IMR-90 (cell line): ENCODE measurements at regions not wholly inside any gene's neighbourhood (a gene's known extent, or its start where the extent isn't known, plus 50 kb on each side); places are given as distances from the start of the nearest gene placed in this dataset.

Experiments
- ATAC-seq: fragments of 200-7000 bp; cut with Tn5 transposase; 2 replicates; pipeline ENCODE4 v1.9.1; 2020; ENCODE audit warnings: low read depth, mild to moderate bottlenecking, moderate library complexity
- BruUV-seq: library from RNA; stranded (reverse); fragments of 400-500 nt; replicated peaks from 2 replicates; lab custom pipeline; 2021; lab: Mats Ljungman, UMichigan
- CTCF ChIA-PET: fragments of 300-600 bp; formaldehyde crosslinking; extraction: SDS; loops from one replicate; lab custom pipeline; 2021; ENCODE audit warnings: antibody characterized with exemption; lab: Yijun Ruan, JAX
- POLR2A ChIA-PET: fragments of 300-600 bp; sonication (Branson Sonifier 250); formaldehyde crosslinking; loops from one replicate; lab custom pipeline; 2022; ENCODE audit warnings: antibody characterized with exemption; ENCODE audit not compliant: unreplicated experiment; lab: Charles Lee
- DNase-seq: peaks from one replicate; pipeline ENCODE4 v3.0.0; 2013
- H2AFZ ChIP-seq: replicated peaks from 2 replicates; pipeline ENCODE3; 2013; ENCODE audit warnings: low read length, mild to moderate bottlenecking; ENCODE audit not compliant: poor library complexity
- H2AK5ac ChIP-seq: 2 replicates; pipeline ENCODE4 v1.6.1; 2013; ENCODE audit warnings: low read depth, low read length, inconsistent platforms
- H2AK9ac ChIP-seq: replicated peaks from 2 replicates; pipeline ENCODE3; 2013; ENCODE audit warnings: mild to moderate bottlenecking, low read depth, low read length, moderate library complexity; ENCODE audit not compliant: poor library complexity
- H2BK120ac ChIP-seq: 2 replicates; pipeline ENCODE4 v1.6.1; 2013; ENCODE audit warnings: low read depth, low read length, inconsistent platforms
- H2BK15ac ChIP-seq: 3 replicates; pipeline ENCODE4 v1.6.1; 2013; ENCODE audit warnings: low read depth, low read length, inconsistent platforms
- H2BK20ac ChIP-seq: 2 replicates; pipeline ENCODE4 v1.6.1; 2013; ENCODE audit warnings: low read depth, mild to moderate bottlenecking, inconsistent platforms, low read length, moderate library complexity
- H2BK5ac ChIP-seq: 2 replicates; pipeline ENCODE4 v1.6.1; 2013; ENCODE audit warnings: mild to moderate bottlenecking, low read depth, low read length, inconsistent platforms; ENCODE audit not compliant: poor library complexity, severe bottlenecking
- H3K14ac ChIP-seq: replicated peaks from 2 replicates; pipeline ENCODE4 v1.6.1; 2013; ENCODE audit warnings: low read depth, low read length, inconsistent platforms
- H3K18ac ChIP-seq: 2 replicates; pipeline ENCODE4 v1.6.1; 2013; ENCODE audit warnings: low read depth, low read length, control low read depth
- H3K23ac ChIP-seq: 2 replicates; pipeline ENCODE4 v1.6.1; 2013; ENCODE audit warnings: low read depth, low read length, inconsistent platforms
- H3K27ac ChIP-seq: 2 replicates; pipeline ENCODE4 v1.5.1; 2013; ENCODE audit warnings: mild to moderate bottlenecking, control low read depth, low read length; ENCODE audit not compliant: insufficient read depth
- H3K27me3 ChIP-seq: 2 replicates; pipeline ENCODE4 v1.6.1; 2013; ENCODE audit warnings: low read length; ENCODE audit not compliant: control insufficient read depth, insufficient read depth
- H3K36me3 ChIP-seq: 2 replicates; pipeline ENCODE4 v1.6.1; 2013; ENCODE audit warnings: low read length, mixed read lengths; ENCODE audit not compliant: control insufficient read depth, insufficient read depth
- H3K4ac ChIP-seq: 2 replicates; pipeline ENCODE4 v1.6.1; 2013; ENCODE audit warnings: low read depth, low read length, inconsistent platforms
- H3K4me1 ChIP-seq: 2 replicates; pipeline ENCODE4 v1.6.1; 2013; ENCODE audit warnings: low read length, mixed read lengths; ENCODE audit not compliant: control insufficient read depth, insufficient read depth
- H3K4me2 ChIP-seq: 2 replicates; pipeline ENCODE4 v1.6.1; 2013; ENCODE audit warnings: low read depth, mild to moderate bottlenecking, control low read depth, low read length, moderate library complexity
- H3K4me3 ChIP-seq: 2 replicates; pipeline ENCODE4 v1.5.1; 2013; ENCODE audit warnings: low read depth, mild to moderate bottlenecking, control low read depth, low read length, moderate library complexity; ENCODE audit not compliant: insufficient read depth
- H3K56ac ChIP-seq: 2 replicates; pipeline ENCODE4 v1.6.1; 2013; ENCODE audit warnings: low read length, inconsistent platforms; ENCODE audit not compliant: insufficient read depth; ENCODE audit errors: extremely low read depth
- H3K79me1 ChIP-seq, 2 experiments: 2 replicates each; pipeline ENCODE4 v1.6.1; 2013; ENCODE audit warnings: low read length in 2 of 2, inconsistent platforms in 1 of 2, low read depth in 1 of 2
- H3K9ac ChIP-seq: 2 replicates; pipeline ENCODE4 v1.6.1; 2013; ENCODE audit warnings: low read depth, low read length, control low read depth
- H3K9me1 ChIP-seq: 2 replicates; pipeline ENCODE4 v1.6.1; 2013; ENCODE audit warnings: low read length, inconsistent platforms; ENCODE audit not compliant: insufficient read depth
- H3K9me3 ChIP-seq: 2 replicates; pipeline ENCODE4 v1.6.1; 2013; ENCODE audit warnings: low read length; ENCODE audit not compliant: control insufficient read depth, insufficient read depth
- H4K20me1 ChIP-seq: 2 replicates; pipeline ENCODE4 v1.6.1; 2013; ENCODE audit warnings: low read length, inconsistent platforms; ENCODE audit not compliant: insufficient read depth
- H4K5ac ChIP-seq: 2 replicates; pipeline ENCODE4 v1.6.1; 2013; ENCODE audit warnings: mild to moderate bottlenecking, low read depth, low read length, control low read depth
- H4K8ac ChIP-seq, 2 experiments: 2 replicates each; pipeline ENCODE4 v1.6.1; 2013; ENCODE audit warnings: low read depth in 2 of 2, low read length in 2 of 2, control low read depth in 1 of 2, inconsistent platforms in 1 of 2
- H4K91ac ChIP-seq: 2 replicates; pipeline ENCODE4 v1.6.1; 2013; ENCODE audit warnings: low read depth, low read length, inconsistent platforms; ENCODE audit not compliant: insufficient read depth
- BHLHE40 ChIP-seq: fragments of 150-350 bp; IDR thresholded peaks from 2 replicates; pipeline ENCODE4 v1.6.1; 2016; ENCODE audit warnings: mild to moderate bottlenecking, low read depth, low read length
- CEBPB ChIP-seq: IDR thresholded peaks from 2 replicates; pipeline ENCODE4 v1.6.1; 2012; ENCODE audit warnings: low read depth, low read length, improper control_type of control experiment
- CHD1 ChIP-seq: IDR thresholded peaks from 2 replicates; pipeline ENCODE4 v1.6.1; 2012; ENCODE audit warnings: low read depth, low read length, improper control_type of control experiment
- FOS ChIP-seq: fragments of 150-350 bp; IDR thresholded peaks from 2 replicates; pipeline ENCODE4 v1.6.1; 2016; ENCODE audit warnings: low read depth, low read length
- MAFK ChIP-seq: IDR thresholded peaks from 2 replicates; pipeline ENCODE4 v1.6.1; 2012; ENCODE audit warnings: low read depth, low read length, improper control_type of control experiment
- MAZ ChIP-seq: IDR thresholded peaks from 2 replicates; pipeline ENCODE4 v1.6.1; 2012; ENCODE audit warnings: low read depth, mild to moderate bottlenecking, low read length, improper control_type of control experiment, moderate library complexity, borderline replicate concordance
- MXI1 ChIP-seq: IDR thresholded peaks from 2 replicates; pipeline ENCODE4 v1.6.1; 2012; ENCODE audit warnings: low read depth, mild to moderate bottlenecking, low read length, moderate library complexity, borderline replicate concordance
- NFE2L2 ChIP-seq: fragments of 150-350 bp; IDR thresholded peaks from 2 replicates; pipeline ENCODE4 v1.6.1; 2016; ENCODE audit warnings: low read depth, mild to moderate bottlenecking, low read length
- POLR2A ChIP-seq: IDR thresholded peaks from 2 replicates; pipeline ENCODE4 v1.6.1; 2012; ENCODE audit warnings: mild to moderate bottlenecking, low read depth, low read length
- RAD21 ChIP-seq: IDR thresholded peaks from 2 replicates; pipeline ENCODE4 v1.6.1; 2012; ENCODE audit warnings: low read length, improper control_type of control experiment
- RCOR1 ChIP-seq: IDR thresholded peaks from 2 replicates; pipeline ENCODE4 v1.6.1; 2012; ENCODE audit warnings: mild to moderate bottlenecking, low read length, improper control_type of control experiment; ENCODE audit not compliant: insufficient replicate concordance
- SMC3 ChIP-seq: fragments of 150-350 bp; IDR thresholded peaks from 2 replicates; pipeline ENCODE4 v1.6.1; 2016; ENCODE audit warnings: low read depth, mild to moderate bottlenecking, antibody characterized with exemption, low read length, moderate library complexity
- WGBS, 2 experiments: methylation state at CpG; one replicate each; pipeline versions ENCODE4 v1.1.5 to v1.1.7; 2013; ENCODE audit warnings: missing lambda C conversion rate in 2 of 2; ENCODE audit not compliant: insufficient read length in 1 of 2; ENCODE audit errors: extremely low coverage in 2 of 2; 5-methylcytosine and 5-hydroxymethylcytosine counted together
- dilution Hi-C: fragments of 300-500 bp; cut with HindIII; formaldehyde crosslinking; loops from one replicate; pipeline ENCODE4 v1.14.3; 2018; ENCODE audit warnings: low sequenced_read_pairs; ENCODE audit not compliant: unreplicated experiment
- in situ Hi-C: fragments of 300-500 bp; cut with MboI; formaldehyde crosslinking; loops from 3 replicates; pipeline ENCODE4 v1.14.3; 2019; ENCODE audit warnings: low sequenced_read_pairs, inconsistent platforms, mixed read lengths
- intact Hi-C: fragments of 100-400 bp; cut with micrococcal nuclease; formaldehyde crosslinking; loops from 2 replicates; pipeline ENCODE4 v1.10.0; 2022
- TF ChIP-seq, protein P1 (sequence below): fragments of 150-350 bp; IDR thresholded peaks from 2 replicates; pipeline ENCODE4 v1.6.1; 2017; ENCODE audit warnings: mild to moderate bottlenecking, antibody characterized with exemption, low read length, low read depth
- TF ChIP-seq, protein P2 (sequence below): fragments of 150-350 bp; IDR thresholded peaks from 2 replicates; pipeline ENCODE4 v1.6.1; 2016; ENCODE audit warnings: low read depth, mild to moderate bottlenecking, low read length, moderate library complexity, borderline replicate concordance
- TF ChIP-seq, protein P3 (sequence below): conservative IDR thresholded peaks from 2 replicates; pipeline ENCODE4 v1.5.1; 2012; ENCODE audit warnings: mild to moderate bottlenecking, low read depth, low read length, improper control_type of control experiment

DNA sequence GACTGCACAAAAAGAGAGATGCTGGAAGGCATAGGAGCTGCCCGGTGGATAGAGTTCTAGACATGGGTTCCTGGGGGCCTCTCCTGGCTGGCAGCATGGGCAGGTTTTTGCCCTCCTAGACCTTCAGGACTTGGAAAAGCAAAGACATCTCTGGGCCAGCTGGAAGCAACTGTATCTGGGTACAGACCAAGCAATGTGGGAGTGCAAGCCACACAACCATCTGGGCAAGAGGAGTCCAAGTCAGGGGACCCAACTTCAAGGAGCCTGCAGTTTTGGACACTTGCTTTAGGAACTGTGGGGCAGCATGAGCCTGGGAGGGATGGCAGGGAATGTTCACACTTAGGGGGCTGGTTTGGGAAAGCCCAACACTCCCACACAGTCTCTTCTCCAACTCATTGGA is 323.3 kb downstream of the GADD45G start:
- Histone ChIP-seq H4K91ac (no peak overlapping the region), H3K4ac (no peak overlapping the region), H4K5ac (no peak overlapping the region), H3K4me3 (no peak overlapping the region), H3K9me3 (no peaks in the 10 kb centered on the region), H3K56ac (no peak overlapping the region), H3K79me1 (no peaks in the 10 kb centered on the region), H3K4me2 (no peak overlapping the region), H3K18ac (no peak overlapping the region), H3K23ac (no peak overlapping the region), H3K27me3 (peaks cover 1% of the 10 kb centered on the region; the same call in 1 of the 2 replicates), H3K9ac (no peak overlapping the region), H2BK5ac (no peak overlapping the region), H3K36me3 (no peaks in the 10 kb centered on the region), H2AK5ac (no peak overlapping the region), H4K20me1 (no peaks in the 10 kb centered on the region), H2AK9ac (no peak overlapping the region), H3K14ac (no peak overlapping the region), H4K8ac (no peak overlapping the region), H3K27ac (no peak overlapping the region), H2BK15ac (no peak overlapping the region), H2AFZ (no peak overlapping the region), H3K9me1 (no peaks in the 10 kb centered on the region; the same call in 1 of the 2 replicates), H3K4me1 (no peaks in the 10 kb centered on the region), H2BK120ac (no peak overlapping the region), H2BK20ac (no peak overlapping the region)
- dilution Hi-C loops (no loop called here), intact Hi-C loops (no loop called here), in situ Hi-C loops (no loop called here)
- TF ChIP-seq MAZ (no peak), POLR2A (no peak), FOS (no peak), MAFK (no peak), BHLHE40 (no peak), CHD1 (no peak), MXI1 (no peak), RCOR1 (no peak), RAD21 (no peak), NFE2L2 (no peak), SMC3 (no peak), CEBPB (no peak)
- TF ChIP-seq, protein P1, sequence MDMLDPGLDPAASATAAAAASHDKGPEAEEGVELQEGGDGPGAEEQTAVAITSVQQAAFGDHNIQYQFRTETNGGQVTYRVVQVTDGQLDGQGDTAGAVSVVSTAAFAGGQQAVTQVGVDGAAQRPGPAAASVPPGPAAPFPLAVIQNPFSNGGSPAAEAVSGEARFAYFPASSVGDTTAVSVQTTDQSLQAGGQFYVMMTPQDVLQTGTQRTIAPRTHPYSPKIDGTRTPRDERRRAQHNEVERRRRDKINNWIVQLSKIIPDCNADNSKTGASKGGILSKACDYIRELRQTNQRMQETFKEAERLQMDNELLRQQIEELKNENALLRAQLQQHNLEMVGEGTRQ, result no peak
- TF ChIP-seq, protein P2, sequence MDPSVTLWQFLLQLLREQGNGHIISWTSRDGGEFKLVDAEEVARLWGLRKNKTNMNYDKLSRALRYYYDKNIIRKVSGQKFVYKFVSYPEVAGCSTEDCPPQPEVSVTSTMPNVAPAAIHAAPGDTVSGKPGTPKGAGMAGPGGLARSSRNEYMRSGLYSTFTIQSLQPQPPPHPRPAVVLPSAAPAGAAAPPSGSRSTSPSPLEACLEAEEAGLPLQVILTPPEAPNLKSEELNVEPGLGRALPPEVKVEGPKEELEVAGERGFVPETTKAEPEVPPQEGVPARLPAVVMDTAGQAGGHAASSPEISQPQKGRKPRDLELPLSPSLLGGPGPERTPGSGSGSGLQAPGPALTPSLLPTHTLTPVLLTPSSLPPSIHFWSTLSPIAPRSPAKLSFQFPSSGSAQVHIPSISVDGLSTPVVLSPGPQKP, result no peak
- TF ChIP-seq, protein P3, sequence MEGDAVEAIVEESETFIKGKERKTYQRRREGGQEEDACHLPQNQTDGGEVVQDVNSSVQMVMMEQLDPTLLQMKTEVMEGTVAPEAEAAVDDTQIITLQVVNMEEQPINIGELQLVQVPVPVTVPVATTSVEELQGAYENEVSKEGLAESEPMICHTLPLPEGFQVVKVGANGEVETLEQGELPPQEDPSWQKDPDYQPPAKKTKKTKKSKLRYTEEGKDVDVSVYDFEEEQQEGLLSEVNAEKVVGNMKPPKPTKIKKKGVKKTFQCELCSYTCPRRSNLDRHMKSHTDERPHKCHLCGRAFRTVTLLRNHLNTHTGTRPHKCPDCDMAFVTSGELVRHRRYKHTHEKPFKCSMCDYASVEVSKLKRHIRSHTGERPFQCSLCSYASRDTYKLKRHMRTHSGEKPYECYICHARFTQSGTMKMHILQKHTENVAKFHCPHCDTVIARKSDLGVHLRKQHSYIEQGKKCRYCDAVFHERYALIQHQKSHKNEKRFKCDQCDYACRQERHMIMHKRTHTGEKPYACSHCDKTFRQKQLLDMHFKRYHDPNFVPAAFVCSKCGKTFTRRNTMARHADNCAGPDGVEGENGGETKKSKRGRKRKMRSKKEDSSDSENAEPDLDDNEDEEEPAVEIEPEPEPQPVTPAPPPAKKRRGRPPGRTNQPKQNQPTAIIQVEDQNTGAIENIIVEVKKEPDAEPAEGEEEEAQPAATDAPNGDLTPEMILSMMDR, result no peak
- ChIA-PET POLR2A (no interaction called here), CTCF (no interaction called here)
- no CpG with 5 or more reads among the region's 1 CpG for WGBS, 2 experiments
- ATAC-seq (no peak), DNase-seq (no peak)
- BruUV-seq, result no TSS peak
